Prostate gland (tissue), 2 donors: ENCODE measurements at regions not wholly inside any gene's neighbourhood (a gene's known extent, or its start where the extent isn't known, plus 50 kb on each side); places are given as distances from the start of the nearest gene placed in this dataset.

Source experiments
- POLR2A ChIP-seq: fragments of 450-650 bp; IDR thresholded peaks from one replicate; pipeline ENCODE4 v1.6.1; 2016; ENCODE audit warnings: antibody characterized with exemption, mild to moderate bottlenecking
- POLR2AphosphoS5 ChIP-seq: sonication (generic); formaldehyde crosslinking; IDR thresholded peaks from one replicate; pipeline ENCODE4 v1.6.1; 2017; ENCODE audit warnings: antibody characterized with exemption
- TF ChIP-seq, protein P1 (sequence below), 4 experiments: fragments of 200-600 bp in 2 of 4; fragments of 450-650 bp in 2 of 4; sonication (generic) in 2 of 4; IDR thresholded peaks; 1 replicate in 3 of 4; 2 replicates in 1 of 4; pipeline ENCODE4 v1.5.1; 2016 to 2019; ENCODE audit warnings: antibody characterized with exemption in 4 of 4, mild to moderate bottlenecking in 2 of 4, moderate library complexity in 2 of 4

DNA sequence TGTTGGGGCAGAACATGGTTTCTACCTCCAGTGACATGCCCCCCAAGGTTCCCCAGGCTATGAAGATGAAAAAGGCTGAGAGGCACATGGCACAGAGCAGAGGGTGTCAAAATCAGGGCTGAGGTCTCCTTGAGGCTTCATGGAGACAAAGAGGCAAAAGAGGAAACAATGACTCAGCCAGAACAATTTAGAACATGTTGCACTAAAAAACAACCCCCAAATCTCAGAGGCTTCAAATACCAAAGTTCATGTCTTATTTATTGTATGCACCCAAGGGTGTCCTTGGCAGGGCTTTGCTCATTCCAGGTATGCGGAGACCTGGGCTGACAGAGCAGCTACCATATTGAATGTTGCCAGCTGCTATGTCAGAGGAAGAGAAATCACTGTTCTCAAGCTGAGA lies 964.1 kb downstream of the GRID1 start:
- TF ChIP-seq POLR2A, result no peak
- TF ChIP-seq, protein P1, sequence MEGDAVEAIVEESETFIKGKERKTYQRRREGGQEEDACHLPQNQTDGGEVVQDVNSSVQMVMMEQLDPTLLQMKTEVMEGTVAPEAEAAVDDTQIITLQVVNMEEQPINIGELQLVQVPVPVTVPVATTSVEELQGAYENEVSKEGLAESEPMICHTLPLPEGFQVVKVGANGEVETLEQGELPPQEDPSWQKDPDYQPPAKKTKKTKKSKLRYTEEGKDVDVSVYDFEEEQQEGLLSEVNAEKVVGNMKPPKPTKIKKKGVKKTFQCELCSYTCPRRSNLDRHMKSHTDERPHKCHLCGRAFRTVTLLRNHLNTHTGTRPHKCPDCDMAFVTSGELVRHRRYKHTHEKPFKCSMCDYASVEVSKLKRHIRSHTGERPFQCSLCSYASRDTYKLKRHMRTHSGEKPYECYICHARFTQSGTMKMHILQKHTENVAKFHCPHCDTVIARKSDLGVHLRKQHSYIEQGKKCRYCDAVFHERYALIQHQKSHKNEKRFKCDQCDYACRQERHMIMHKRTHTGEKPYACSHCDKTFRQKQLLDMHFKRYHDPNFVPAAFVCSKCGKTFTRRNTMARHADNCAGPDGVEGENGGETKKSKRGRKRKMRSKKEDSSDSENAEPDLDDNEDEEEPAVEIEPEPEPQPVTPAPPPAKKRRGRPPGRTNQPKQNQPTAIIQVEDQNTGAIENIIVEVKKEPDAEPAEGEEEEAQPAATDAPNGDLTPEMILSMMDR (IDR thresholded peaks at IDR 0.05), result no peak
- TF ChIP-seq POLR2AphosphoS5, result no peak
